HepG2 (cell line): ENCODE measurements at regions not wholly inside any gene's neighbourhood (a gene's known extent, or its start where the extent isn't known, plus 50 kb on each side); places are given as distances from the start of the nearest gene placed in this dataset.

ENCODE experiments used
- ATAC-seq: fragments of 200-7000 bp; cut with Tn5 transposase; 3 replicates; pipeline ENCODE4 v1.9.1; 2020; ENCODE audit warnings: mild to moderate bottlenecking, moderate library complexity
- BruUV-seq: library from RNA; stranded (reverse); fragments of 400-500 nt; replicated peaks from 2 replicates; lab custom pipeline; 2021; lab: Mats Ljungman, UMichigan
- CTCF ChIA-PET: fragments of 300-600 bp; formaldehyde crosslinking; extraction: SDS; loops from one replicate; lab custom pipeline; 2021; ENCODE audit warnings: low total read pairs, inconsistent platforms, low intra/inter-chr PET ratio; lab: Yijun Ruan, JAX
- POLR2A ChIA-PET: fragments of 350-600 bp; sonication (Branson Sonifier 250); formaldehyde crosslinking; loops from one replicate; lab custom pipeline; 2020; ENCODE audit warnings: antibody characterized with exemption, inconsistent platforms; lab: Yijun Ruan, JAX
- DNase-seq: peaks from one replicate; pipeline ENCODE4 v3.0.0-alpha.2; 2015; ENCODE audit warnings: low spot score
- FAIRE-seq: peaks from 3 replicates; lab custom pipeline; 2011; peaks lifted over from hg19 to GRCh38; lab: Jason Lieb, UNC
- H2AFZ ChIP-seq: one replicate; pipeline ENCODE4 v1.6.1; 2011; ENCODE audit warnings: low read length, inconsistent platforms
- H3K27ac ChIP-seq: fragments of 300-600 bp; 3 replicates; pipeline ENCODE4 v1.8.0; 2011; ENCODE audit warnings: mixed run types, mild to moderate bottlenecking, mixed read lengths, low read length, inconsistent platforms; ENCODE audit not compliant: insufficient read depth; ENCODE audit errors: extremely low read length
- H3K27me3 ChIP-seq, 2 experiments: fragments of 200-600 bp in 1 of 2; 2 replicates in 1 of 2; 3 replicates in 1 of 2; pipeline versions ENCODE4 v1.6.0 to v1.8.0; 2011; ENCODE audit warnings: low read length in 2 of 2, mild to moderate bottlenecking in 2 of 2, moderate library complexity in 2 of 2, inconsistent platforms in 1 of 2; ENCODE audit not compliant: insufficient read depth in 2 of 2, control insufficient read depth in 1 of 2
- H3K36me3 ChIP-seq, 2 experiments: fragments of 200-600 bp in 1 of 2; replicated peaks in 1 of 2; 2 replicates in 1 of 2; 3 replicates in 1 of 2; pipeline versions ENCODE4 v1.5.1 to v1.8.0; 2011; ENCODE audit warnings: low read length in 2 of 2, inconsistent platforms in 1 of 2; ENCODE audit not compliant: insufficient read depth in 2 of 2, control insufficient read depth in 1 of 2
- H3K4me1 ChIP-seq: 2 replicates; pipeline ENCODE4 v1.5.1; 2012; ENCODE audit warnings: low read length, inconsistent platforms; ENCODE audit not compliant: insufficient read depth
- H3K4me2 ChIP-seq: 2 replicates; pipeline ENCODE4 v1.6.0; 2011; ENCODE audit warnings: low read depth, low read length, inconsistent platforms
- H3K4me3 ChIP-seq, 3 experiments: fragments of 200-600 bp in 1 of 3; sonication (generic), shearing (Covaris generic) in 1 of 3; replicated peaks in 1 of 3; 2 replicates each; pipeline ENCODE4 v1.5.1; 2011 to 2016; ENCODE audit warnings: low read length in 3 of 3, inconsistent platforms in 2 of 3, low read depth in 2 of 3, mild to moderate bottlenecking in 2 of 3, control low read depth in 1 of 3, mixed read lengths in 1 of 3; ENCODE audit not compliant: insufficient read depth in 1 of 3
- H3K79me2 ChIP-seq: one replicate; pipeline ENCODE4 v1.6.1; 2011; ENCODE audit warnings: low read length, inconsistent platforms; ENCODE audit not compliant: insufficient read depth
- H3K9ac ChIP-seq: 2 replicates; pipeline ENCODE4 v1.6.0; 2011; ENCODE audit warnings: mild to moderate bottlenecking, low read depth, low read length, inconsistent platforms; ENCODE audit not compliant: insufficient read depth
- H3K9me3 ChIP-seq: 2 replicates; pipeline ENCODE4 v1.5.1; 2012; ENCODE audit warnings: mild to moderate bottlenecking, low read length
- H4K20me1 ChIP-seq: 2 replicates; pipeline ENCODE4 v1.6.0; 2011; ENCODE audit warnings: inconsistent platforms, mild to moderate bottlenecking, low read length, moderate library complexity; ENCODE audit not compliant: insufficient read depth
- BCL6 ChIP-seq: IDR thresholded peaks from 2 replicates; pipeline ENCODE4 v1.6.1; 2016; ENCODE audit warnings: missing genetic modification reagents, missing compliant biosample characterization
- CEBPG ChIP-seq: IDR thresholded peaks from 2 replicates; pipeline ENCODE4 v1.6.1; 2016
- CREB1 ChIP-seq, 2 experiments: fragments of 450-650 bp in 1 of 2; IDR thresholded peaks; 2 replicates each; pipeline ENCODE4 v1.6.1; 2016 to 2017; ENCODE audit warnings: control low read depth in 1 of 2, mild to moderate bottlenecking in 1 of 2, missing compliant biosample characterization in 1 of 2, missing genetic modification characterization in 1 of 2
- FOSL1 ChIP-seq: sonication (generic); formaldehyde crosslinking; IDR thresholded peaks from 2 replicates; pipeline ENCODE4 v1.9.0; 2021; ENCODE audit warnings: missing genetic modification reagents, borderline replicate concordance
- HDAC1 ChIP-seq: sonication (generic); formaldehyde crosslinking; IDR thresholded peaks from 2 replicates; pipeline ENCODE4 v1.5.1; 2020; ENCODE audit warnings: mild to moderate bottlenecking, missing genetic modification reagents
- HDAC6 ChIP-seq: fragments of 200-600 bp; sonication (generic); IDR thresholded peaks from 2 replicates; pipeline ENCODE4 v1.7.0; 2017; ENCODE audit warnings: mild to moderate bottlenecking, antibody characterized with exemption, low read length, low read depth
- MXI1 ChIP-seq: IDR thresholded peaks from 3 replicates; pipeline ENCODE4 v1.6.1; 2012; ENCODE audit warnings: low read depth, low read length, inconsistent platforms, borderline replicate concordance
- NR2F6 ChIP-seq, 2 experiments: IDR thresholded peaks; 2 replicates each; pipeline ENCODE4 v1.6.1; 2016; ENCODE audit warnings: antibody characterized with exemption in 1 of 2, mild to moderate bottlenecking in 1 of 2
- RAD51 ChIP-seq: fragments of 450-650 bp; IDR thresholded peaks from 2 replicates; pipeline ENCODE4 v1.6.1; 2016; ENCODE audit warnings: borderline replicate concordance
- SKI ChIP-seq: fragments of 450-650 bp; IDR thresholded peaks from one replicate; pipeline ENCODE4 v1.6.1; 2018; ENCODE audit warnings: mild to moderate bottlenecking; ENCODE audit not compliant: partially characterized antibody
- TBX2 ChIP-seq: sonication (generic); formaldehyde crosslinking; IDR thresholded peaks from 2 replicates; pipeline ENCODE4 v1.5.0; 2020; ENCODE audit warnings: missing genetic modification reagents, mild to moderate bottlenecking, borderline replicate concordance
- ZNF335 ChIP-seq: sonication (generic); formaldehyde crosslinking; IDR thresholded peaks from 2 replicates; pipeline ENCODE4 v1.4.0; 2020; ENCODE audit warnings: missing genetic modification reagents
- ZNF451 ChIP-seq: sonication (generic); formaldehyde crosslinking; IDR thresholded peaks from 2 replicates; pipeline ENCODE4 v1.5.0; 2020; ENCODE audit warnings: mild to moderate bottlenecking, missing genetic modification reagents
- ZNF609 ChIP-seq: sonication (generic); formaldehyde crosslinking; IDR thresholded peaks from 2 replicates; pipeline ENCODE4 v1.4.0; 2020; ENCODE audit warnings: mild to moderate bottlenecking, missing genetic modification reagents, borderline replicate concordance
- ZNF737 ChIP-seq: sonication (generic); formaldehyde crosslinking; IDR thresholded peaks from 2 replicates; pipeline ENCODE4 v1.5.0; 2020; ENCODE audit warnings: missing genetic modification reagents, mild to moderate bottlenecking, borderline replicate concordance
- WGBS: methylation state at CpG from one replicate; pipeline ENCODE4 v1.1.6; 2017; ENCODE audit warnings: low lambda C conversion rate; 5-methylcytosine and 5-hydroxymethylcytosine counted together
- in situ Hi-C: cut with HindIII; loops from 2 replicates; pipeline ENCODE4 v1.10.0; 2017; ENCODE audit warnings: low pct_unique_long_range_greater_than_20kb; ENCODE audit not compliant: extremely low pct_ligation_motif_present
- intact Hi-C: fragments of 100-400 bp; cut with micrococcal nuclease; formaldehyde crosslinking; loops from one replicate; pipeline ENCODE4 v1.10.0; 2022; ENCODE audit not compliant: unreplicated experiment
- TF ChIP-seq, protein P1 (sequence below): sonication (generic); formaldehyde crosslinking; IDR thresholded peaks from 2 replicates; pipeline ENCODE4 v1.4.0; 2020; ENCODE audit warnings: mild to moderate bottlenecking, low read depth, missing genetic modification reagents
- TF ChIP-seq, protein P2 (sequence below): sonication (generic); formaldehyde crosslinking; IDR thresholded peaks from 2 replicates; pipeline ENCODE4 v1.5.0; 2020; ENCODE audit warnings: missing genetic modification reagents

- Histone ChIP-seq H3K9ac (no peak overlapping the region), H3K36me3 (no peaks in the 10 kb centered on the region), H4K20me1 (no peaks in the 10 kb centered on the region), H3K4me2 (no peak overlapping the region), H3K4me3 (no peak overlapping the region), H3K27me3 (peaks cover 0 to 4% of the 10 kb centered on the region in 2 experiments; a peak in 1 of 5 replicates), H3K79me2 (no peaks in the 10 kb centered on the region), H2AFZ (no peak overlapping the region), H3K9me3 (no peaks in the 10 kb centered on the region), H3K4me1 (no peaks in the 10 kb centered on the region), H3K27ac (no peak overlapping the region)
- no TSS peak for BruUV-seq
- WGBS: 6% methylated on average over 1 of the region's 1 CpG
- intact Hi-C loops (no loop called here), in situ Hi-C loops (no loop called here)
- DNase-seq (no peak), ATAC-seq (no peak), FAIRE-seq (no peak)
- TF ChIP-seq ZNF737 (CRISPR knock-in tag) (no peak), ZNF609 (no peak), TBX2 (CRISPR knock-in tag) (no peak), MXI1 (no peak), HDAC1 (CRISPR knock-in tag) (no peak), FOSL1 (CRISPR knock-in tag) (no peak), HDAC6 (no peak), SKI (no peak), RAD51 (no peak), CREB1 (IDR thresholded peaks at IDR 0.05) (no peak), CREB1 (CRISPR knock-in tag; IDR thresholded peaks at IDR 0.05) (no peak), ZNF335 (CRISPR knock-in tag) (no peak), NR2F6 (IDR thresholded peaks at IDR 0.05) (no peak), NR2F6 (CRISPR knock-in tag; IDR thresholded peaks at IDR 0.05) (no peak), CEBPG (no peak), BCL6 (CRISPR knock-in tag) (no peak), ZNF451 (CRISPR knock-in tag) (no peak)
- TF ChIP-seq, protein P1, sequence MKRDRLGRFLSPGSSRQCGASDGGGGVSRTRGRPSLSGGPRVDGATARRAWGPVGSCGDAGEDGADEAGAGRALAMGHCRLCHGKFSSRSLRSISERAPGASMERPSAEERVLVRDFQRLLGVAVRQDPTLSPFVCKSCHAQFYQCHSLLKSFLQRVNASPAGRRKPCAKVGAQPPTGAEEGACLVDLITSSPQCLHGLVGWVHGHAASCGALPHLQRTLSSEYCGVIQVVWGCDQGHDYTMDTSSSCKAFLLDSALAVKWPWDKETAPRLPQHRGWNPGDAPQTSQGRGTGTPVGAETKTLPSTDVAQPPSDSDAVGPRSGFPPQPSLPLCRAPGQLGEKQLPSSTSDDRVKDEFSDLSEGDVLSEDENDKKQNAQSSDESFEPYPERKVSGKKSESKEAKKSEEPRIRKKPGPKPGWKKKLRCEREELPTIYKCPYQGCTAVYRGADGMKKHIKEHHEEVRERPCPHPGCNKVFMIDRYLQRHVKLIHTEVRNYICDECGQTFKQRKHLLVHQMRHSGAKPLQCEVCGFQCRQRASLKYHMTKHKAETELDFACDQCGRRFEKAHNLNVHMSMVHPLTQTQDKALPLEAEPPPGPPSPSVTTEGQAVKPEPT (CRISPR knock-in tag): no peak
- TF ChIP-seq, protein P2, sequence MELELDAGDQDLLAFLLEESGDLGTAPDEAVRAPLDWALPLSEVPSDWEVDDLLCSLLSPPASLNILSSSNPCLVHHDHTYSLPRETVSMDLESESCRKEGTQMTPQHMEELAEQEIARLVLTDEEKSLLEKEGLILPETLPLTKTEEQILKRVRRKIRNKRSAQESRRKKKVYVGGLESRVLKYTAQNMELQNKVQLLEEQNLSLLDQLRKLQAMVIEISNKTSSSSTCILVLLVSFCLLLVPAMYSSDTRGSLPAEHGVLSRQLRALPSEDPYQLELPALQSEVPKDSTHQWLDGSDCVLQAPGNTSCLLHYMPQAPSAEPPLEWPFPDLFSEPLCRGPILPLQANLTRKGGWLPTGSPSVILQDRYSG: no peak
- ChIA-PET CTCF (no interaction called here), POLR2A (no interaction called here)
Observed at GRCh38 chr2:133951209-133951608, 302.7 kb upstream of the MGAT5 start.
